HG02981 (cell line): ENCODE measurements at regions not wholly inside any gene's neighbourhood (a gene's known extent, or its start where the extent isn't known, plus 50 kb on each side); places are given as distances from the start of the nearest gene placed in this dataset.

Source experiments
- ATAC-seq: cut with Tn5 transposase; IDR thresholded peaks from one replicate; pipeline ENCODE4 v1.9.1; 2021; ENCODE audit warnings: mild to moderate bottlenecking, moderate library complexity; ENCODE audit not compliant: unreplicated experiment

- no peak for ATAC-seq
Observed at GRCh38 chr4:183846951-183847350, 58.2 kb upstream of the STOX2 start.

GRCh38 chr4:183848805-183849204, 56.3 kb upstream of the STOX2 start:
- ATAC-seq: no peak

- ATAC-seq: no peak
Observed at GRCh38 chr4:183852910-183853547, 52.1 kb upstream of the STOX2 start.

DNA sequence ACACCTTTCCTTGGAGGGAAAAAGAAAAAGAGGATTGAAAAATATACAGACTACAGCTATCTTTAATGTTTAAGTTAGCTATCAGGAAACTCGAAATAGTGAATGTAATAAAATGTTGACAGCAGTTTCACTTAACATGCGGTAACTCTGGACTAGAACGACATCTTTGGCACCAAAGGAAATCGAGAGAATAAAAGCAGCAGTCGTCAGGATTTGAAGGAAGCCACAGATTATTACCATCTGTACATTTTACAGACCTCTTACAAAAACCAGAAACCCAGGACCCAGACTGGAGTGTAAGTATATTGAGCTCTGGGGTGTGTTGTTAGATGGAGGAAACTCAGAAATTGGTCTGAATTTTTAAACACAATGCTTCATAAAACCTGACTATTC, 51.6 kb upstream of the STOX2 start:
- no peak for ATAC-seq
